Stimulated activated effector memory CD8-positive, alpha-beta T cell treated with anti-CD3 and anti-CD28 coated beads, Interleukin-12 subunit alpha, Interleukin-12 subunit beta, amount 100 ng/mL, for 72 hours (primary cell): ENCODE measurements at regions not wholly inside any gene's neighbourhood (a gene's known extent, or its start where the extent isn't known, plus 50 kb on each side); places are given as distances from the start of the nearest gene placed in this dataset.
A peak's percentile ranks its signal among the peaks of the same experiment; 100 is the strongest.
"Not testable (repeated sequence)": the region's sequence is repeated elsewhere in the genome, so short reads cannot be mapped to it uniquely, and the experiment has no call there.

ENCODE experiments used
- ATAC-seq: fragments of 150-1000 bp; cut with Tn5 transposase; 2 replicates; pipeline ENCODE4 v1.10.0; 2021
- DNase-seq, 2 donors: peaks; one replicate each; pipeline ENCODE4 v3.0.0; 2021 to 2022; ENCODE audit warnings: low spot score in 2 of 2
- H3K27ac Mint-ChIP-seq: one replicate; pipeline ENCODE4 v1.8.0; 2022; ENCODE audit warnings: mild to moderate bottlenecking, mixed read lengths
- H3K36me3 Mint-ChIP-seq: one replicate; pipeline ENCODE4 v1.8.0; 2022; ENCODE audit warnings: mild to moderate bottlenecking, mixed read lengths
- H3K4me1 Mint-ChIP-seq: one replicate; pipeline ENCODE4 v1.8.0; 2022; ENCODE audit warnings: mixed read lengths
- H3K4me3 Mint-ChIP-seq: one replicate; pipeline ENCODE4 v1.8.0; 2022; ENCODE audit warnings: mild to moderate bottlenecking, mixed read lengths
- H3K9me3 Mint-ChIP-seq: one replicate; pipeline ENCODE4 v1.8.0; 2022; ENCODE audit warnings: mixed read lengths

GRCh38 chr1:60876952-60877351, 205.4 kb upstream of the NFIA start:
- no peak overlapping the region for H3K4me3 Mint-ChIP-seq
- H3K4me1 Mint-ChIP-seq: no peaks in the 10 kb centered on the region
- ATAC-seq (no peak), DNase-seq (no peak)
- no peaks in the 10 kb centered on the region for H3K36me3 Mint-ChIP-seq
- H3K9me3 Mint-ChIP-seq: no peaks in the 10 kb centered on the region
- no peak overlapping the region for H3K27ac Mint-ChIP-seq

- Mint-ChIP-seq H3K4me3 (no peak overlapping the region), H3K4me1 (no peaks in the 10 kb centered on the region), H3K9me3 (no peaks in the 10 kb centered on the region), H3K27ac (no peak overlapping the region), H3K36me3 (no peaks in the 10 kb centered on the region)
- DNase-seq (no peak), ATAC-seq (peak; percentile 51)
Measured at GRCh38 chr1:60875138-60875537, 207.2 kb upstream of the NFIA start.

GRCh38 chr1:60874718-60875117, 207.6 kb upstream of the NFIA start:
- no peak for DNase-seq
- H3K27ac Mint-ChIP-seq: no peak overlapping the region
- no peaks in the 10 kb centered on the region for H3K36me3 Mint-ChIP-seq
- H3K4me1 Mint-ChIP-seq: no peaks in the 10 kb centered on the region
- no peak overlapping the region for H3K4me3 Mint-ChIP-seq
- no peaks in the 10 kb centered on the region for H3K9me3 Mint-ChIP-seq
- peak; percentile 78 for ATAC-seq

- ATAC-seq, H3K27ac Mint-ChIP-seq, DNase-seq: not testable (repeated sequence)
Measured at GRCh38 chr1:60873396-60873795, 209.0 kb upstream of the NFIA start.

GRCh38 chr1:60872426-60873054, 209.8 kb upstream of the NFIA start:
- Mint-ChIP-seq H3K4me3 (no peak overlapping the region), H3K27ac (no peak overlapping the region), H3K9me3 (no peaks in the 10 kb centered on the region), H3K36me3 (no peaks in the 10 kb centered on the region), H3K4me1 (no peaks in the 10 kb centered on the region)
- no peak for ATAC-seq
- no peak for DNase-seq

More at GRCh38 chr1:60873396-60873795, 209.0 kb upstream of the NFIA start:
- not testable (repeated sequence) for H3K4me1 Mint-ChIP-seq, H3K36me3 Mint-ChIP-seq, H3K9me3 Mint-ChIP-seq, H3K4me3 Mint-ChIP-seq

- Mint-ChIP-seq H3K4me3 (no peak overlapping the region), H3K36me3 (no peaks in the 10 kb centered on the region), H3K27ac (no peak overlapping the region), H3K4me1 (no peaks in the 10 kb centered on the region), H3K9me3 (no peaks in the 10 kb centered on the region)
- ATAC-seq (no peak), DNase-seq (no peak)
Measured at GRCh38 chr1:60870269-60870865, 212.0 kb upstream of the NFIA start.

GRCh38 chr1:60868901-60869663, 213.3 kb upstream of the NFIA start:
- ATAC-seq (no peak), DNase-seq (no peak)
- Mint-ChIP-seq H3K4me3 (no peak overlapping the region), H3K36me3 (no peaks in the 10 kb centered on the region), H3K4me1 (no peaks in the 10 kb centered on the region), H3K27ac (no peak overlapping the region), H3K9me3 (no peaks in the 10 kb centered on the region)

- H3K4me1 Mint-ChIP-seq: no peaks in the 10 kb centered on the region
- no peaks in the 10 kb centered on the region for H3K9me3 Mint-ChIP-seq
- ATAC-seq: no peak
- H3K36me3 Mint-ChIP-seq: no peaks in the 10 kb centered on the region
- DNase-seq: no peak
- no peak overlapping the region for H3K4me3 Mint-ChIP-seq
- no peak overlapping the region for H3K27ac Mint-ChIP-seq
Measured at GRCh38 chr1:60867782-60868181, 214.6 kb upstream of the NFIA start.

- Mint-ChIP-seq H3K4me3 (no peak overlapping the region), H3K27ac (no peak overlapping the region), H3K9me3 (no peaks in the 10 kb centered on the region), H3K4me1 (no peaks in the 10 kb centered on the region), H3K36me3 (no peaks in the 10 kb centered on the region)
- ATAC-seq (no peak), DNase-seq (no peak)
Measured at GRCh38 chr1:60866917-60867531, 215.3 kb upstream of the NFIA start.

- Mint-ChIP-seq H3K36me3 (no peaks in the 10 kb centered on the region), H3K9me3 (no peaks in the 10 kb centered on the region), H3K27ac (no peak overlapping the region), H3K4me1 (no peaks in the 10 kb centered on the region), H3K4me3 (no peak overlapping the region)
- DNase-seq (no peak), ATAC-seq (no peak)
Measured at GRCh38 chr1:60866226-60866900, 216.0 kb upstream of the NFIA start.

GRCh38 chr1:60865166-60865565, 217.2 kb upstream of the NFIA start:
- ATAC-seq (no peak), DNase-seq (no peak)
- Mint-ChIP-seq H3K9me3 (no peaks in the 10 kb centered on the region), H3K4me3 (no peak overlapping the region), H3K27ac (no peak overlapping the region), H3K36me3 (no peaks in the 10 kb centered on the region), H3K4me1 (no peaks in the 10 kb centered on the region)

GRCh38 chr1:60864722-60865121, 217.6 kb upstream of the NFIA start:
- ATAC-seq: no peak
- Mint-ChIP-seq H3K9me3 (no peaks in the 10 kb centered on the region), H3K4me1 (no peaks in the 10 kb centered on the region), H3K27ac (no peak overlapping the region), H3K4me3 (no peak overlapping the region), H3K36me3 (no peaks in the 10 kb centered on the region)
- DNase-seq: no peak

- H3K36me3 Mint-ChIP-seq: no peaks in the 10 kb centered on the region
- ATAC-seq: no peak
- H3K4me1 Mint-ChIP-seq: no peaks in the 10 kb centered on the region
- H3K4me3 Mint-ChIP-seq: no peak overlapping the region
- no peaks in the 10 kb centered on the region for H3K9me3 Mint-ChIP-seq
- DNase-seq: no peak
- H3K27ac Mint-ChIP-seq: no peak overlapping the region
Measured at GRCh38 chr1:60863131-60863530, 219.2 kb upstream of the NFIA start.

GRCh38 chr1:60861961-60862567, 220.3 kb upstream of the NFIA start:
- no peak overlapping the region for H3K27ac Mint-ChIP-seq

GRCh38 chr1:60859111-60859510, 223.2 kb upstream of the NFIA start:
- no peak overlapping the region for H3K27ac Mint-ChIP-seq
- no peak for ATAC-seq
- no peaks in the 10 kb centered on the region for H3K36me3 Mint-ChIP-seq
- DNase-seq: no peak
- no peaks in the 10 kb centered on the region for H3K4me1 Mint-ChIP-seq
- no peak overlapping the region for H3K4me3 Mint-ChIP-seq
- no peaks in the 10 kb centered on the region for H3K9me3 Mint-ChIP-seq

More at GRCh38 chr1:60861961-60862567, 220.3 kb upstream of the NFIA start:
- ATAC-seq (no peak), DNase-seq (no peak)
- Mint-ChIP-seq H3K4me1 (no peaks in the 10 kb centered on the region), H3K36me3 (no peaks in the 10 kb centered on the region), H3K9me3 (no peaks in the 10 kb centered on the region), H3K4me3 (no peak overlapping the region)
